Prostate gland (tissue), 2 donors: ENCODE measurements at regions not wholly inside any gene's neighbourhood (a gene's known extent, or its start where the extent isn't known, plus 50 kb on each side); places are given as distances from the start of the nearest gene placed in this dataset.

Experiments
- DNase-seq: peaks from one replicate; pipeline ENCODE4 v3.0.0-alpha.2; 2019; ENCODE audit warnings: low spot score
- H3K27ac ChIP-seq, 2 donors: fragments of 200-600 bp; sonication (generic); 2 replicates each; pipeline ENCODE4 v1.5.1; 2017 to 2019
- H3K27me3 ChIP-seq: fragments of 200-600 bp; sonication (generic); replicated peaks from 2 replicates; pipeline ENCODE4 v1.5.1; 2019; ENCODE audit not compliant: insufficient read depth
- H3K36me3 ChIP-seq, 2 donors: fragments of 200-600 bp; sonication (generic); 1 replicate in 1 of 2; 2 replicates in 1 of 2; pipeline versions ENCODE4 v1.5.1 to v1.8.1; 2017 to 2019
- H3K4me1 ChIP-seq: fragments of 200-600 bp; sonication (generic); replicated peaks from 2 replicates; pipeline ENCODE4 v1.5.1; 2019
- H3K4me3 ChIP-seq, 2 donors: fragments of 200-600 bp; sonication (generic); 2 replicates each; pipeline ENCODE4 v1.5.1; 2017 to 2019
- H3K9me3 ChIP-seq: fragments of 200-600 bp; sonication (generic); 2 replicates; pipeline ENCODE4 v1.5.1; 2017
- POLR2A ChIP-seq: fragments of 450-650 bp; IDR thresholded peaks from one replicate; pipeline ENCODE4 v1.6.1; 2016; ENCODE audit warnings: antibody characterized with exemption, mild to moderate bottlenecking
- POLR2AphosphoS5 ChIP-seq: sonication (generic); formaldehyde crosslinking; IDR thresholded peaks from one replicate; pipeline ENCODE4 v1.6.1; 2017; ENCODE audit warnings: antibody characterized with exemption
- WGBS: methylation state at CpG from one replicate; pipeline ENCODE4 v1.1.5; 2018; 5-methylcytosine and 5-hydroxymethylcytosine counted together
- intact Hi-C: fragments of 100-400 bp; cut with DNase I; formaldehyde crosslinking; loops from one replicate; pipeline ENCODE4 v1.14.2; 2022
- TF ChIP-seq, protein P1 (sequence below), 4 experiments: fragments of 200-600 bp in 2 of 4; fragments of 450-650 bp in 2 of 4; sonication (generic) in 2 of 4; IDR thresholded peaks; 1 replicate in 3 of 4; 2 replicates in 1 of 4; pipeline ENCODE4 v1.5.1; 2016 to 2019; ENCODE audit warnings: antibody characterized with exemption in 4 of 4, mild to moderate bottlenecking in 2 of 4, moderate library complexity in 2 of 4

DNA sequence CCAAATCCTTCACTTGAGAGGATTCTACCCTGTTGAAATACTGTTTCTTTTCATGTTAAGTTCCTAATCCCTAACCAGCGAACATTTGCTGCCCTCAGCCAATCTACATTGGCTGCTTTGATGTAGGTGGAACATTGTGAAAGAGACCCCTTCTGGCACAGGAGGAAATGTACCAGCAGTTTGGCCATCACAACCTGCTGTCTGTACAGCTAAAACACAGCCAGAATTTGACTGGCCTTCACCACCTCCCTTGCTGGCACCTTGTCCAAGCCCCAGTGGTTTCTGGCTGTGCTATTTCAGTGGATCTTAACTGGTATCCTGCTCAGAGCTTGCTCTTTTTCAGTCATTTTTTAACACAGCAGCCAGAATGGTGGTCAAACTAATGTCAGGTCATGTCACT is 202.1 kb upstream of the EPHA7 start:
- H3K36me3 ChIP-seq = no peaks in the 10 kb centered on the region
- 68% methylated on average over 1 of the region's 1 CpG for WGBS
- H3K9me3 ChIP-seq = no peaks in the 10 kb centered on the region
- H3K27me3 ChIP-seq = no peaks in the 10 kb centered on the region
- no peaks in the 10 kb centered on the region for H3K4me1 ChIP-seq
- no peak overlapping the region for H3K27ac ChIP-seq
- H3K4me3 ChIP-seq = no peak overlapping the region
- no peak for DNase-seq
- no peak for TF ChIP-seq POLR2A
- intact Hi-C loops = no loop called here

DNA sequence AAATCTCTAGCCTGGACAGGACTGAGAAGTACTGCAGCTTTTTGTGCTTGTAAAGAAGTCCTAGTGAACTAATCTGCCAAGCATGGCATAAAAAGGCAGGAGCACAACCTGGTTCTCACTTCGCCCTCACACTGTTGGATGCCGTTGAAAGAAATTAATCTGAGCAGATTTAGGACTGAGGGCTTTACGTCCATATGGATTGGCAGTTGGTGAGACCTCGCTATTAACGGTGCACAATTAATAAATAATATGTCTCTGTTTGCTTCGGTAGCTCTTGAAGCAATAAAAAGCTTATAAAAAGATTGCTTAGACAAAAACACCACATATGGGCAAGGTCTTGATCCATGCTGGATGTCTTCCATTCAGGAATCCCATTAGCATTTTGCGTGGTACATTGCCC is 185.6 kb upstream of the EPHA7 start:
- intact Hi-C loops = no loop called here
- 34% methylated on average over 7 of the region's 7 CpGs for WGBS
- no peak for DNase-seq

DNA sequence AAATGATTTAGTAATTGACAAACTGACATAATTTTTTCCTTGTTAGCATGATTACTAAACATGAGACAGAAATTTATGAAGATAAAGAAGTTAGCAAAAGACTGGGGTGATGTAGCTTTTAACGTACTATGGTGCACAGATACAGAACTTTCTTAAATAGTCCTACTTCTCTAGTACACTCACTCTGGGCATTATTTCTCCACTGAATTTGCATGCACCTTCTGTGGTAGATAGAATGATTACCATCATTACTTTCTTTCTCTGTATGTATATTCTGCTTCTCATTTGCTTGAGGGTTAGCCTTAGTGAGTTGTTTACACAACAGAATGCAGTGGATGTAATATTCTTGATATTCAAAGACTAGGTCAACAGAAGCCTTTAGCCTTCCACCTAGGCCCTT is 173.1 kb upstream of the EPHA7 start:
- H3K36me3 ChIP-seq = no peaks in the 10 kb centered on the region
- H3K4me3 ChIP-seq = no peak overlapping the region
- H3K9me3 ChIP-seq = no peaks in the 10 kb centered on the region
- DNase-seq = no peak
- H3K4me1 ChIP-seq = no peaks in the 10 kb centered on the region
- 88% methylated on average over 1 of the region's 1 CpG for WGBS
- intact Hi-C loops = no loop called here
- no peak overlapping the region for H3K27ac ChIP-seq
- no peak for TF ChIP-seq POLR2A
- TF ChIP-seq POLR2AphosphoS5 = no peak
- TF ChIP-seq, protein P1, sequence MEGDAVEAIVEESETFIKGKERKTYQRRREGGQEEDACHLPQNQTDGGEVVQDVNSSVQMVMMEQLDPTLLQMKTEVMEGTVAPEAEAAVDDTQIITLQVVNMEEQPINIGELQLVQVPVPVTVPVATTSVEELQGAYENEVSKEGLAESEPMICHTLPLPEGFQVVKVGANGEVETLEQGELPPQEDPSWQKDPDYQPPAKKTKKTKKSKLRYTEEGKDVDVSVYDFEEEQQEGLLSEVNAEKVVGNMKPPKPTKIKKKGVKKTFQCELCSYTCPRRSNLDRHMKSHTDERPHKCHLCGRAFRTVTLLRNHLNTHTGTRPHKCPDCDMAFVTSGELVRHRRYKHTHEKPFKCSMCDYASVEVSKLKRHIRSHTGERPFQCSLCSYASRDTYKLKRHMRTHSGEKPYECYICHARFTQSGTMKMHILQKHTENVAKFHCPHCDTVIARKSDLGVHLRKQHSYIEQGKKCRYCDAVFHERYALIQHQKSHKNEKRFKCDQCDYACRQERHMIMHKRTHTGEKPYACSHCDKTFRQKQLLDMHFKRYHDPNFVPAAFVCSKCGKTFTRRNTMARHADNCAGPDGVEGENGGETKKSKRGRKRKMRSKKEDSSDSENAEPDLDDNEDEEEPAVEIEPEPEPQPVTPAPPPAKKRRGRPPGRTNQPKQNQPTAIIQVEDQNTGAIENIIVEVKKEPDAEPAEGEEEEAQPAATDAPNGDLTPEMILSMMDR (IDR thresholded peaks at IDR 0.05) = no peak
- no peaks in the 10 kb centered on the region for H3K27me3 ChIP-seq

More for the DNA sequence above, 185.6 kb upstream of the EPHA7 start:
- Histone ChIP-seq H3K9me3 (no peaks in the 10 kb centered on the region), H3K4me3 (no peak overlapping the region), H3K4me1 (no peaks in the 10 kb centered on the region), H3K36me3 (no peaks in the 10 kb centered on the region), H3K27ac (no peak overlapping the region), H3K27me3 (no peaks in the 10 kb centered on the region)
- TF ChIP-seq, protein P1 (IDR thresholded peaks at IDR 0.05) = no peak
- TF ChIP-seq POLR2AphosphoS5 (no peak), POLR2A (no peak)

DNA sequence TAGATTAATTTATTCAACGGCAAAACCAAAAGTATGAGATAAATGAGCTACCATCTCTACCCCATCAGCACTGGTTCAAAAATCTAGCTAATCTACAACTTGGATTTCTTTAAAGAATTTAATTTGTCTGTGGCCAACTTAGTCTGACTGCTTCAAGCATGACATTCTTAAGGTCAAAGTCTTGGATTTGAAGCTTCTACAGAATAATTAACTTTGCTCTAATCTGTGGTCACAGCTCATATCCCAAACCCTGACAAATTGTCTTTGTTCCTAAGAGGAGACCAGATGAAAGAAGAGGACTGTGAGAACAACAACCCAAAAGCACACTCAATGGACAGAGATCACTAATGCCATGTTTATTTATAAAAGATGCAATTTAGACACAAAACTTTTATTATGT is 166.9 kb upstream of the EPHA7 start:
- Histone ChIP-seq H3K4me1 (no peaks in the 10 kb centered on the region), H3K9me3 (no peaks in the 10 kb centered on the region), H3K4me3 (no peak overlapping the region), H3K27ac (no peak overlapping the region), H3K36me3 (no peaks in the 10 kb centered on the region), H3K27me3 (no peaks in the 10 kb centered on the region)
- TF ChIP-seq POLR2AphosphoS5 = no peak
- no peak for TF ChIP-seq POLR2A
- TF ChIP-seq, protein P1 (IDR thresholded peaks at IDR 0.05) = no peak
- WGBS = 97% methylated on average over 1 of the region's 1 CpG
- no peak for DNase-seq
- intact Hi-C loops = no loop called here

DNA sequence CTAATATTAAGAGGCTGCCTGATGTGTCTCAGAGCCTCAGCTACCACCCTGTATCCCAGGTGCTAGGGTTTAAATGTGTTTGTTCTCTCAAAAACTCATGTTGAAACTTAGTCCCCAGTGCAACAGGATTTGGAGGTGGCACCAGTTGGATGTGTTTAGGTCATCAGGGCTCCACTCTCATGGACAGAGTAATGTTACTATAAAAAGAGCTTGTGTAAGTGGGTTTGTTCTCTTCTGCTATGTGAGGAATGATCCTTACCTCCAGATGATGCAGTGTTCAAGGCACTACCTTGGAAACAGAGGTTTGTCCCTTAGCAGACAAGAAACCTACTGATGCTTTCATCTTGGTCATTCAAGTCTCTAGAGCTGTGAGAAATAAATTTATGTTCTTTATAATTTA is 164.9 kb upstream of the EPHA7 start:
- Histone ChIP-seq H3K4me1 (no peaks in the 10 kb centered on the region), H3K36me3 (no peaks in the 10 kb centered on the region), H3K27ac (no peak overlapping the region), H3K4me3 (no peak overlapping the region), H3K27me3 (no peaks in the 10 kb centered on the region), H3K9me3 (no peaks in the 10 kb centered on the region)
- intact Hi-C loops = no loop called here
- TF ChIP-seq POLR2A (no peak), POLR2AphosphoS5 (no peak)
- TF ChIP-seq, protein P1 (IDR thresholded peaks at IDR 0.05) = no peak
- DNase-seq = no peak
